ENCODE measurements at regions not wholly inside any gene's neighbourhood (a gene's known extent, or its start where the extent isn't known, plus 50 kb on each side); places are given as distances from the start of the nearest gene placed in this dataset.

GRCh38 chr21:17082843-17083483, 429.9 kb upstream of the CXADR start:
- Histone ChIP-seq H3K4me1 (ENCODE audit: insufficient read depth, poor library complexity, severe bottlenecking) (no peaks in the 10 kb centered on the region), H3K9me3 (ENCODE audit: severe bottlenecking) (no peaks in the 10 kb centered on the region), H3K27me3 (ENCODE audit: insufficient read depth, poor library complexity, severe bottlenecking) (no peaks in the 10 kb centered on the region), H3K4me3 (ENCODE audit: severe bottlenecking) (no peak overlapping the region), H3K36me3 (ENCODE audit: low read depth) (no peaks in the 10 kb centered on the region), H3K27ac (ENCODE audit: poor library complexity, severe bottlenecking) (no peak overlapping the region)
- ATAC-seq (ENCODE audit: low read depth): no peak
- DNase-seq (ENCODE audit: low spot score): no peak
- TF ChIP-seq CTCF (IDR thresholded peaks at IDR 0.05; ENCODE audit: poor library complexity, severe bottlenecking): no peak

- Histone ChIP-seq H3K27me3 (ENCODE audit: insufficient read depth, poor library complexity, severe bottlenecking) (no peaks in the 10 kb centered on the region), H3K27ac (ENCODE audit: poor library complexity, severe bottlenecking) (no peak overlapping the region), H3K9me3 (ENCODE audit: severe bottlenecking) (no peaks in the 10 kb centered on the region), H3K4me3 (ENCODE audit: severe bottlenecking) (no peak overlapping the region), H3K4me1 (ENCODE audit: insufficient read depth, poor library complexity, severe bottlenecking) (no peaks in the 10 kb centered on the region), H3K36me3 (ENCODE audit: low read depth) (no peaks in the 10 kb centered on the region)
- ATAC-seq (ENCODE audit: low read depth): no peak
- no peak for DNase-seq (ENCODE audit: low spot score)
- TF ChIP-seq CTCF (IDR thresholded peaks at IDR 0.05; ENCODE audit: poor library complexity, severe bottlenecking): no peak
Measured at GRCh38 chr21:17085707-17086106, 427.1 kb upstream of the CXADR start.

GRCh38 chr21:17088500-17088899, 424.3 kb upstream of the CXADR start:
- H3K4me3 ChIP-seq (ENCODE audit: severe bottlenecking): no peak overlapping the region
- no peaks in the 10 kb centered on the region for H3K4me1 ChIP-seq (ENCODE audit: insufficient read depth, poor library complexity, severe bottlenecking)
- DNase-seq (ENCODE audit: low spot score) (no peak), ATAC-seq (ENCODE audit: low read depth) (no peak)
- H3K9me3 ChIP-seq (ENCODE audit: severe bottlenecking): no peaks in the 10 kb centered on the region
- no peaks in the 10 kb centered on the region for H3K27me3 ChIP-seq (ENCODE audit: insufficient read depth, poor library complexity, severe bottlenecking)
- no peak overlapping the region for H3K27ac ChIP-seq (ENCODE audit: poor library complexity, severe bottlenecking)
- no peaks in the 10 kb centered on the region for H3K36me3 ChIP-seq (ENCODE audit: low read depth)
- TF ChIP-seq CTCF (IDR thresholded peaks at IDR 0.05; ENCODE audit: poor library complexity, severe bottlenecking): no peak

- TF ChIP-seq CTCF (IDR thresholded peaks at IDR 0.05; ENCODE audit: poor library complexity, severe bottlenecking): no peak
- no peak overlapping the region for H3K4me3 ChIP-seq (ENCODE audit: severe bottlenecking)
- DNase-seq (ENCODE audit: low spot score) (no peak), ATAC-seq (ENCODE audit: low read depth) (no peak)
- H3K9me3 ChIP-seq (ENCODE audit: severe bottlenecking): no peaks in the 10 kb centered on the region
- H3K27ac ChIP-seq (ENCODE audit: poor library complexity, severe bottlenecking): no peak overlapping the region
- no peaks in the 10 kb centered on the region for H3K36me3 ChIP-seq (ENCODE audit: low read depth)
- no peaks in the 10 kb centered on the region for H3K4me1 ChIP-seq (ENCODE audit: insufficient read depth, poor library complexity, severe bottlenecking)
- H3K27me3 ChIP-seq (ENCODE audit: insufficient read depth, poor library complexity, severe bottlenecking): no peaks in the 10 kb centered on the region
Measured at GRCh38 chr21:17089091-17089491, 423.8 kb upstream of the CXADR start.

GRCh38 chr21:17101696-17102095, 411.1 kb upstream of the CXADR start:
- Histone ChIP-seq H3K4me3 (ENCODE audit: severe bottlenecking) (no peak overlapping the region), H3K27ac (ENCODE audit: poor library complexity, severe bottlenecking) (no peak overlapping the region), H3K4me1 (ENCODE audit: insufficient read depth, poor library complexity, severe bottlenecking) (no peaks in the 10 kb centered on the region), H3K9me3 (ENCODE audit: severe bottlenecking) (no peaks in the 10 kb centered on the region), H3K36me3 (ENCODE audit: low read depth) (no peaks in the 10 kb centered on the region), H3K27me3 (ENCODE audit: insufficient read depth, poor library complexity, severe bottlenecking) (no peaks in the 10 kb centered on the region)
- TF ChIP-seq CTCF (IDR thresholded peaks at IDR 0.05; ENCODE audit: poor library complexity, severe bottlenecking): no peak
- DNase-seq (ENCODE audit: low spot score): no peak
- ATAC-seq (ENCODE audit: low read depth): no peak

All from RWPE2 (cell line).